ENCODE measurements at regions not wholly inside any gene's neighbourhood (a gene's known extent, or its start where the extent isn't known, plus 50 kb on each side); places are given as distances from the start of the nearest gene placed in this dataset.
"Not testable (repeated sequence)": the region's sequence is repeated elsewhere in the genome, so short reads cannot be mapped to it uniquely, and the experiment has no call there.

DNA sequence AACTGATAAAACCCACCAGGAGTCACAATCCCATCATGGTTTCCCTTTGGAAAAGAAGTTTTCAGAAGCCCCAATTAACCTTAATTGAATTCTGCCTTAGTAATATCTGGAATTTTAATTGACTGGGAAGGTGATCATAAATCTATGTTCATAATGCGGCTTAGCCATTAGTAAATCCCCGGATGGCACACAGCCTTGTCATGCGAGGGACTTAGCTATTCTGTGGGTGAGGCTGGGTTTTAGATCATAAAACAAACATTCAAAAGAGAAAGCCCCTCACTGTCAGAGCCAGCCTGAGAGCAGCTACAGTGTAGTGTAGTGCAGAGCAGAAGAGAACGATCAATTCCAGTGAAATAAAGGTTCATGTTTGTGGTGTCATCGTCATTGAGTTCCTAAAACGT is 124.0 kb upstream of the NOCT start:
- no peak for DNase-seq

DNA sequence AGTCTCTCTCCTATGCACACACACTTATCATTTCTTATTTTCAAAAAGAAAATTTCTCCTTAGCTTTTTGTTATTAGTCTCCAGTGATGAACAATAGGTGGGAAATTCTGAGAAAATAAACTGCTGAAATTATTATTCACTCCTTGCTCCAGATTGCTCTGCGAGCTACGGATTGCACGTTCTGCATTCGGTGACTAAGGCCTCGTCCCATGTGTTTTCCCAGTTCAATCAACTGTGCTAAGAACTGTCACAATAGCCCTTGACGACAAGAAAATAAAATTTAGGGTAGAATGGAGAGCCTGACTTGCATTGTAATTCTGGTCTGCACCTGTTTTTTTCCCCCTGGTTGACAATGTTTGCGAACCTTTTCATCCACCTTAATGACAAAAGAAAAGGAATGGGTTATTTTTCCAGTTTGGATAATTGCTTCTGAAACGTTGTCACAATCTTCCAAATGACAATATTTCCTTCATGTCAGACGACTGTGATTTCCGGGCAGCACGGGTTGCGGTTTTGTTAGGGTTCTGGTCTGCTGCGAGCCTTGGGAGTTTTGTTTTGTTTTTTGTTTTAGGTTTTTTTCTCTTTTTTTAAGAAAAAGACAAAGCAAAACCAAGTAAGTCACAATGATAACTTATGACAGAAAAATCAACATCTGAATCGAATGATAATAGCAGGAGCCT is 124.5 kb upstream of the NOCT start:
- no peak for DNase-seq

DNA sequence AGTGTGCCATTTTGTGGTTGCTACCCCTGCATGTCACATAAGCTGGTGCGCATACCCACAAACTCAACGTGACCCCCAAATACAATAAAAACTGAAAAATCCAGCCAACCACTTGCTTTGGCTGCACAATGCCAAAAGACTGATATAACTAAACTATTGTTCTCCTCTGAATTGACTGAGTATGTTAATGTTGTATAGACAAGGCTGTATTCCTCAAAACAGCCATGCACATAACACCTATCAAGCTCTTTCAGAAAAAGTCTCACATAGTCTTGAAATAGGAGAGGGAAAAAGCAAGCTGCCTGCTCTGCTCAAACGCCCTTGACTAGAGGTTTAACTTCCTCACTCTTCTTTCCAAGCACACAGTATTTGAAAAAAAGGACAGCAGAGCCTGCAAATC is 126.4 kb upstream of the NOCT start:
- DNase-seq: no peak

DNA sequence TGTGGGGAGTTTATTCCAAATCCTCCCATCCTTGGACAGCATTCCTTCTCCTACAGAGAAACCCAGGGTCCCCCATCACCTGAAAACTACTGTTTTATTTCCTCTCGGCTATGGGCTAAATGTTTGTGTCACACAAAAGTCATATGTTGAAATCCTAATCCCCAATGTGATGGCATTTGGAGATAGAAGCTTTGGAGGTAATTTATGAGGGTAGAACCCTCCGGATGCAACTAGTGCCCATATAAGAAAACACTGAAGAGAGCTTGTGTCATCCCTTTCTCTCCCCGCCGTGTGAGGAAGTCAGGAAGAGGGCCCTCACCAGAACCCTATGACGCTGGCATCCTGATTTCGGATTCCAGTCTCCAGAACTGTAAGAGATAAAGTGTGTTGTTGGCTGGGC is 127.8 kb upstream of the NOCT start:
- no peak for DNase-seq

DNA sequence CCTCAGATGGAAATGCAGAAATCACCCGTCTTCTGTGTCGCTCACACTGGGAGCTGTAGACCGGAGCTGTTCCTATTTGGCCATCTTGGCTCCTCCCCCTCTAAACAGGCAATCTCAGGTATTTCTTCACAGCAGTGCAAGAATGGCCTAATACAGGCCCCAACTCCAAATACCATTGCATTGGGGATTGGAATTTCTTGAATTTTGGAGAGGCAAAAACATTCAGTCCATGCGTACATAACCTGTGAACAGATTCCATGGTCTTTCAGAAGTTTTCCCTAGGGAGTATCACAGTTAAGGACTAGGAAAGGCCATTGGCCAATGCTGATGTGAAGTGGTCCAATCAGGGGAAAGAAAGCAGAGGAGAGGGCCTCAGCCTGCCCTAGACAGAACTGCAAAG is 128.2 kb upstream of the NOCT start:
- no peak for DNase-seq

DNA sequence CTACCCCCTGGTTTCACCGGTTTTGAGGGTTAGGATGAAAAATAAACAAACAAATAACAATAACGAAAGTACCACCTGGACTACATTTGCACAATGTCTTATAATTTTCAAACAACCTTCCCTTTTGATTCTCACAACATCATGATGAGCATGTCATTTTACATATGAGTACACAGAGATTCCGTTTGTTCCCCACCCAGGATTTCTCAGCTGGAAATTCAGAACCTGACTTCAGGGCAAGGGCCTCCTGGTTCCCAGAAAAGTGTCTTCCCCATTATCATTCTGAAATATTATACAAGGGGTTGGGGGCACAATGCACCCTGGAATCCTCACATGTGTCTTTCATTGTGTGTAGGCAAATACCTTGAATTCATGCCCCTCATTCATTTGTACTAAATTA is 135.8 kb upstream of the NOCT start:
- DNase-seq: no peak

DNA sequence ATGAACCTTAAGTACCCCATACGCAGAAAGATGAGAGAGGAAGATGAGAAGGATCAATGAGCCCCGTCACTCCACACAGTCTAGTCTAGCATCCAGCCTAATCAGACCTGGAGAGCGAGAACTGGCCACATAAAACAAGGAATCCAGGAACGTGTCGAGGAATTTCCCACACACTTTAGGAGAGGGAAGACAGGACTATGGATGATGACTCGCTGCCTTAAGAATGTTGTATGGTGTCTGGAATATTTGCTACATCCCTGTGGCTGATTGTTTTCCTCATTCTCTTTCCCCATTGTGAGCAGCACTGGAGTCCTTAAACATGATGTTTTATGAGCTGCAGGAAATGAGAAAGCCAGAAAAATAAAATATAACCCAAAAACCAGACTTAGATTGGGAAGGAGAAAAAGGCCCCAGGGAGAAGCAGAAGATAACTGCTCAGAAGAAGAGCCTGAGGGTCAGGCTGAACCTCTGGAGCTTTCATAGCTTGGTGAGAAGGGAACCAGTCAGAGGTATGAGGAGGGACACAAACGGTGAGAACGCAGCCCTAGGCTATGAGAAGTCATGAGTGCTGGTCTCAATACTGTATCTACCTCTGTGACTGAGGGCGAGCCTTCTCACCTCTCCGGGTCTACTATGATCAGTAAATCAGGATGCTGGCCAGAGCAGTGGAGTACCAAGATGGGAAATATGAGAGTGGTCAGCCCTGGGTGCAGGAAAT is 139.5 kb upstream of the NOCT start:
- DNase-seq: no peak

DNA sequence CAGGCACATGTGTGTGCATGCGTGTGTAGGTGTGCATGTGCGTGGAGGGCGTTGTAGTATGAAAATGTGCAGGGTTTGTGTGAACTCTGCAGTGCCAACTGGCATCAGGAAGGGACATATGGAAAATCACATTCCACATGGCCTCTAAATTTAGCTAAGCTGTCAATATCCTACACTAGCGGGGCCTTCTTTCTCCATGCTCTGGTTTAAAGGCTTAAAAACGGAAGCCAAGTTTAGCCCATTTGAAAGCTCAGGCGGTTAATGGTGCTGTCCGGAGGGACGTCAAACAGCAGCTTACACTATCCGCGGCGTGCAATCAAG is 144.1 kb upstream of the NOCT start:
- no peak for DNase-seq

DNA sequence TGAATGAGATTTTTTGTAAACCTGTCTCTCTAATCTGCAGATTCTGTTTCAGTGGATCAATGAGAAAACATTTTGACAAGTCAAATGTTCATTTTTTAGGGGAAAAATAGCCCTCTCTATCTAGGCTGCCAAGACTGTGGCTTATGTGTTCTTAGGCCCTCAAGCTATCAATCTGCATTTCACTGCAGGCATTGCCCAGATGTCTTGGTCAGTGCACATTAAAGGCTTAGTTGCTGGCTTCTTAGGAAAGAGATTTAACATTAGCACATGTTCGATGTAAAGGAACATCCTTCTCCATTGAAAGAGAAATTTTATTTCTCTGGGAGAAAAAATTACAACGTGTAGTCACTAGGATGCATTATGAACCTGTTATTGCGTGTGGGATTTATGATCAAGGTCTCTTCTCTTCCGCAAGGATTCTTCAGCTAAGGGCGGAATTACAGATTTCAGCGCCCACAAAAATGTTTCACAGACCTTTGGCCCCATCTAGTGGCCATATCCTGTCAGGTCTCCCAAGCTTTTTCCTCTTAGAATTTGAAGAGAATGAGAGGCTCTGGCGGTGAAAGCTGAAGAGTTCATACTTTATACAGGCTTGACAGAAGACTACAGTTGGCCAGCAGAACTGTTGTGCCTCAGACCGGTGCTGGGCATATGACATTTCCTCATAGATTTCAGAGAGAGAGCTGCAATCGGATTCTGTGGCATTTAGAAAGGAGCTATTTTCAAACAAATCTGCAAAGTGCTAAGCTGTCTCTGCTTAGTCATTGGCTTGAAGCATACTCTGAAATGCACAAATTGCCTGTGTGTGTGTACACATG is 144.6 kb upstream of the NOCT start:
- DNase-seq: peak; percentile 42

DNA sequence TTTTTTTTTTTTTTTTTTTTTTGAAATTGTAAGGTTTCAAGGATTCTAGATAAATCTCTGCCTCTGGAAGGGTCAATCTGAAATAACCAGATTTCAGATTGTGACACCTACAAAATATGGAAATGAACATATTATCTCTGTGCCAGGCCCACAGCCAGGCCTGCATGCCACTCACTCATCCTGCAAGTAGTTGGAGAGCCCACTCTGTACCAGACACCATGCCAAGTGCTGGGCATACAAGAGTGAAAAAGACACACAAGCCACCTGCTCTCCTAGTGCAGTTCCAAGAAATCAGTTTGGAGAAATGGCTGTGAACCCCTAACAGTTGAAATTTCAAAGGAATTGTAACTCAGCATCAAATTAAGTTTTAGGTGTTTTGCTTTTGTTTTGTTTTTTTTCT is 145.9 kb upstream of the NOCT start:
- DNase-seq: no peak

DNA sequence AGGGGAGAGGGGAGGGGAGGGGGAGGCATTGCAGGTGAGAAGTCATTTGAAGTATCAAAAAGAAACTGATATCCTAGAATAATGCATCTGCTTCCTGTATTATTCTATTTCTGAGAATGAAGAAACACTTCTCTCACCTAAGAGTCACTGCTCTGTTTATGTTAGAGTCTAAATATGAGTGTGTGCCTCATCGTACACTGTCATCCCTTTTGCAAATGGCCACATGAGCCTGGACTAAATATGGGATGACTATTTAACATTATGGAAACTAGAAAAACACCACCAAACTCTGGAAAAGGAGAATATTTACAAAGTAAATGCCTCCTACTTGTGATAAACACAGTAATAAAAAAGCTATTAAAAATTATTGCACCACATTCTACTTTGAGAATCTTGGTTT is 146.4 kb upstream of the NOCT start:
- DNase-seq: no peak

DNA sequence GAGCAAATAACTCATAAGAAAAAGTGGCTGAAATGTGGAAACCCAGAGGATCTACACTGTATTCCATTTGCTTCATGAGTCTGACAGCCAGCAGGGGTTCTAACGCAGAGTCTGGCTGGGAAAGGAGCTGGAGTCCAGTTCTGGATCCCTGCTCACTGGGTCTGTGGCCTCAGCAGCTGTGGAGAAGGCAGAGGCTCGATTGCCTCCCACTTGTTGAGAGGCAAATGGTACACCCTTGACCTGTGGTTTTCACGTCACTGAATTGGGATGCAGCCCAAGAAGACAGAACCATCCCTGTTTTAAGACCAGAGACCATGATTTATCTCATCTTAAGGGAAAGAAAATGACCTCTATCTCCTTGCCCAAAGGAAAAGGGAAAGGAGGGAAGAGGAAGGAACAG is 147.0 kb upstream of the NOCT start:
- no peak for DNase-seq

DNA sequence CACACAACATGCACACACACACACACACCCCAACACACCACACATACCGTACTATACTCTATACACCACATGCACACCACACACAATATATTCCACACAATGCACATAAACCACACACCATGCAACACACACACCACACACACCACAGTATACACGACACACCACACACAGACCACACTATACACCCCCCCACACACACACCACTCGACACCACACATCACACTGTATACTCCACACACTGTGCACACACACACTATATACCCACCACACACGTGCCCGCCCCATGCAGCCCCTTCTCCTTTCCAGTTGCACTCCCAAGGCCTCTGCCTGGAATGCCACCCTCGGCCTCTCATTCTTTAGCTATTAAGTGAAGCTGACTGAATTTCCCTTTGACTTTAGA is 148.2 kb upstream of the NOCT start:
- DNase-seq: no peak

DNA sequence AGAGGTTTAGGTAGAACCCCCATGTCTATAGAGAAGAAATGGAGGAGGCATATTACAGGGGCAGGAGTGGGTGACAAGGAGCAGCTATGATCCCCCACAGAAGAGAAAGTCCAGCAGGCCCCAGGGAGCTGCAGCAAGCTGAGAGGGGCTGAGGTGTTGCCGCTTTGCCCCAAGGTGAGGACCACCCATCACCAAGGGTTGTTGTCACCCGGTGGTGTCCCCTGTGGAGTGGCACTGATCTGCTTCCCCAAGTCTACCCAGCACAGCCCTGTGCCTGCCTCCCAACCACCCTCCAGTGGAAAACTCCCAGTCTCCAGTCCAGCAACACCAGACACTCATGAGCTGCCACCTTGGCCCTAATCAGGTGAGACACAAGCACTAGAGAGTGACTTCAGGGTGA is 149.3 kb upstream of the NOCT start:
- DNase-seq: no peak

DNA sequence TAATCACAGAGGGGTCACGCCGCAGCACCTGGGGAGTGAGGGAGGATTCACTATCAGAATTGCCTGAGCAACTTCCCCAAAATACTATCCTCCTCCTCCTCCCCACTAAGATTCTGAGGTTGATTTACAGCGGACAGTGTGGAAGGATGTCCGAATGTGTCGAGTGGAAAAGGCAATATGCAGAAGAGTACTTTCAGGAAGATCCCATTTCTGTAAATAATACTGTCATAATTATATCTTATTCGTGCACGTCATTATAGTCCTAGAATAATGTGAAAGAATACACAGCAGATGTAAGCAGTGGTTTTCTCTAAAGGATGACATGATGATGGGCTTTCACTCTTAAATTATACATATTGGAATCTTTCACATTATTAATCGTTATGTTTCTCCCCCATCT is 149.8 kb upstream of the NOCT start:
- DNase-seq: no peak

DNA sequence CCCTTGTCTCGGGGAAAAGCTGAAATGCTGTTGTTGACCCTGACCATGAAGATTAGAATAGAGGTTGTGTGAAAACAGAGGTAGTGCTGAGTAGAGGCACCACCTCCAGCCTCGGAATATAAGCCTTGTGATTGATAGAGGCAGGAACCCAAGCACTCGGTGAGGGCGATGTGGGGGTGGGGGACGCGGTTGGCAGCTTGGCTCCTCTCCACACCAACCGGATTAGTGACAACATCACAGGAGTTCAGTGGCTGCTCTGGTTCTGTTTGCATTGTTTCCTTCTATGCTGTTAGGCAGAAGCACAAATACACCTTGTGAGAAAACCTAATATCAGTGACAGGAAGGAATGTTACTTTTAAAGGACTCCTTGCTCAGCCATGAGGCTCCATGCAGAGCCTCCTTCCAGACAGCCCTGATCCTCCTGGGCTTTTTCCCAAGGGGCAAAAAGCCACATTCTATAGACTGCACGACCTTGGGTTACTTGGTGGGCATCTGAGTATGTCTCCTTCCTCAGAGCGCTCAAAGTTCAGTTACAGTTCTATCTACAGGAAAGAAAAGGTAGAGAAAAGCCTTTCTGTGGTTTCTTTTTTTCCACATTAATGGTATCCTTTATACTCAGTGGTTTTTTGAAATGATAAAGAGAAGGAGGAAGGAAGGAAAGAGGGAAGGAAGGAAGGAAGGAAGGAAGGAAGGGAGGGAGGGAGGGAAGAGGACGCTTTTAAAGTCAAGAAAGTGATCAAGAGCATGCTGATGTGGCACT is 150.4 kb upstream of the NOCT start:
- no peak for DNase-seq

DNA sequence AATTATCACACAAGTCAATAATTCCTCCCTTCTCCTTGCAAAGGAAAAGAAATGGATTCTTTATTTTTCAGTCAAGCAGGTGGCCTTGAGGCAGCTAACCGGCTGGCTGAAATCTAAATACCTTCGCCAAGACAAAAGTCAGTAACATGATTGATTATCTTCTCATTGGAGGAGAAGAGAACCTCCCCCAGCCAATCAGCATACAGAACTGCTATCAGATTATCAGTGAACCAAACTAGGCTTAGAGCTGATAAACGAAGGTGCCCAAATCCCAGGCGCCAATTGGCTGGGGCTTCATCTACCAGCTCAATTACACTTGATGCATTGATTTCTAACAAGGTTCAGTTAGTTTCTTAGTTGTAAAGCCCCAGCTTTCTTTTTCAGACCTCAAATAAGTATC is 152.4 kb upstream of the NOCT start:
- DNase-seq: no peak

DNA sequence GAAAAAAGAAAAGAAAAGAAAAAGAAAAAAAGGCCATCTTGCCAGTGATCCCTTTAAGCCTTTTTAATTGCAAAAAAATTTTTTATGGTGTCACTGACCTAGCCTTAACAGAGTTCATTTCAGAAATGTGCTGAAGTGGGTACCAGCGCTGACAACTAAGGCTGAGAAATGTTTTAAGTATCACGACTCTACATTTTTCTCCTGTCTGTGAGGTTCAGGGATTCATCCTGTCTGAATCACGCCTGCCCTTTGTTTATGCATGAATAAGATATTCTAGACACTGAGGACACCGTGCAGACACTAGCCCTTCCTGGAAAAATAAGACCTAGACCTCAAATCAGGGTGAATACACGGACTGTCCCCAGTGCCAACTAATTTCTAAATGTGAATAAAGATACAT is 154.4 kb upstream of the NOCT start:
- DNase-seq: no peak

DNA sequence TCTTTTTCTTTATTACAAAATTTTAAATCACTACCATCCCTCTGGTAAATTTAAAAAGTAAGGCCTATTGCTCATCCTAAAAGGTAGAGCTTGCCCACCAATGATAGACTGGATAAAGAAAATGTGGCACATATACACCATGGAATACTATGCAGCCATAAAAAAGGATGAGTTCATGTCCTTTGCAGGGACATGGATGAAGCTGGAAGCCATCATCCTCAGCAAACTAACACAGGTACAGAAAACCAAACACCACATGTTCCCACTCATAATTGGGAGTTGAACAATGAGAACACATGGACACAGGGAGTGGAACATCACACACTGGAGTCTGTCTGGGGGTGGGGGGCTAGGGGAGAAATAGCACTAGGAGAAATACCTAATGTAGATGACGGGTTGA is 155.2 kb upstream of the NOCT start:
- DNase-seq: not testable (repeated sequence)

DNA sequence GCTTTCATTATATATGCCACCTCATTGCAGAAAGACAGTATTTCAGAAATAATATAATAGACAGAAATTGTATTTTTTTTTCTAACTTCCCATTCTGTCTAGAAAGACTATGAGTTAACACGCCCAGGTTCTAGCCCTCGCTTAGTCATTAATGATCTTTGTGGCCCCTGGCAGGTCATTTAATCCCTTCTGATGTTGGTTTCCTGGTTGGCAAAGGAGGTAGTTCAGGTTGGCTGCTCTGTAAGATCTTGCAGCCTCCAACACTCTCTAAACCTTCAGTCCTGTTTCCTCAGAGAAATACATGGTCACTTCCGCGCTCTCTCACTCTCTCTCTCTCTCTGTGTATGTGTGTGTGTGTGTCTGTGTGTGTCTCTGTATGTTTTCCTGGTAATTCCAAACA is 156.3 kb upstream of the NOCT start:
- DNase-seq: no peak

DNA sequence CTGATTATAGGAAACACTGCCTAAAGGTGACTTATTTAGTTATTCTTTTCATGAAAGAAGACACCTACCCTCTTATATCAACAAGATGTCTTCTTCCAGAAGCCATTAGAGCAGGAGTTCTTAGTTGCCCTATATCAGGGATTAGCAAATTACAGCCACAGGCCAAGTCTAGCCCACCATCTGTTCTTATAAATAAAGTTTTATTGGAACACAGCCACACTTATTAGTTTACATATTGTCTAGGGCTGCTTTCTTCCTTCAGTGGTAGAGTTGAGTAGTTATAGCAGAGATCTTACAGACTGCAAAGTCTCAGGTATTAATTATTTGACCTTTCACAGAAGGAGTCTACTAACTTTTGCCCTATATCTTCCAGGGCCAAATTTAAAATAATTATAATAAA is 157.2 kb upstream of the NOCT start:
- no peak for DNase-seq

DNA sequence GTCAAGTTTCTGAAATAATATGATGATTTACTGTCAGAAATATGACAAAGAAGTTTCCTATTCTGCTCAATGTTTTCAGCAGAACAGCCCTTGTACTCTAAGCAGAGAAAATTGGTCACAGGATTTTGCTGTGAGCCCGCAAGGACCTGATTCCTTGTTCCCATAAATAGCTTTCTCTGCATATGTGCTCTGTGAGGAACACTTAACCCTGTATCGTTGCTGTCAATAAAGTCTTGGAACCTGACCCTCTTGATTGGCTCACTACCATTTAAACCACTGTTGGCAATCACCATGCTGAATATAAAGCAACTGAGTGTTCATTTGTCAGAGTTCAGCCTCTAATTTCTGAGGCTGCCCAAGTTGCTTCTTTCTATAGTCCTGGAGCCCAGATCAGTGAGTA is 158.2 kb upstream of the NOCT start:
- DNase-seq: no peak

DNA sequence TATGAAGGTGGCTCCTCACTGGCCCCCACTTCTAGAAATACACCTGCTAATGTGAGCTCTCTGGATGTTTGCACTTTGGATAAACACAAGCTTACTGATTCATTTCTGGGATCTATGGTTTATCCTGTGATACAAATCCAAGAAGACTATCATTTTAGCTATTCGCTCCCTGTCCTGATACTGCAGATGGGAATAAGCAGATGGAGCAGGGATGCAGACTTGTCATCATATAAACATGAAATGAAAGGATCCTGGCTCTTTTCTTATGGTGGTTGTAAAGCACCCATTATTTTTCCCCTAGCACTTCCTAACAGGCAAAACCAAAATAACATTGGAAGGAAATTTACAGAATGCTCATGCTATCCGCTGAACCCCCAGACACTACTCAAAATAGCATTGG is 162.9 kb upstream of the NOCT start:
- DNase-seq: no peak
